Neural cell (in vitro differentiated cells): ENCODE measurements at regions not wholly inside any gene's neighbourhood (a gene's known extent, or its start where the extent isn't known, plus 50 kb on each side); places are given as distances from the start of the nearest gene placed in this dataset.

ENCODE experiments used
- CTCF ChIP-seq: fragments of 450-650 bp; IDR thresholded peaks from 2 replicates; pipeline ENCODE4 v1.5.1; 2014; ENCODE audit warnings: antibody characterized with exemption, mild to moderate bottlenecking, moderate library complexity; ENCODE audit not compliant: poor library complexity, severe bottlenecking
- EP300 ChIP-seq: fragments of 450-650 bp; conservative IDR thresholded peaks from 2 replicates; pipeline ENCODE4 v1.6.1; 2014; ENCODE audit warnings: antibody characterized with exemption, mild to moderate bottlenecking, moderate library complexity; ENCODE audit not compliant: poor library complexity, severe bottlenecking
- POLR2AphosphoS5 ChIP-seq: IDR thresholded peaks from 2 replicates; pipeline ENCODE4 v1.6.1; 2012
- REST ChIP-seq: IDR thresholded peaks from 2 replicates; pipeline ENCODE4 v1.6.1; 2012; ENCODE audit warnings: borderline replicate concordance
- TAF1 ChIP-seq: IDR thresholded peaks from 2 replicates; pipeline ENCODE4 v1.6.1; 2012; ENCODE audit warnings: low read depth

- TF ChIP-seq CTCF (no peak), TAF1 (no peak), REST (no peak), POLR2AphosphoS5 (no peak), EP300 (no peak)
Observed at GRCh38 chr10:130250127-130250526, 113.9 kb downstream of the GLRX3 start.
